HG02678 (cell line): ENCODE measurements at regions not wholly inside any gene's neighbourhood (a gene's known extent, or its start where the extent isn't known, plus 50 kb on each side); places are given as distances from the start of the nearest gene placed in this dataset.
"Not testable (repeated sequence)": the region's sequence is repeated elsewhere in the genome, so short reads cannot be mapped to it uniquely, and the experiment has no call there.

ENCODE experiments used
- ATAC-seq: cut with Tn5 transposase; IDR thresholded peaks from one replicate; pipeline ENCODE4 v1.9.1; 2021; ENCODE audit warnings: mild to moderate bottlenecking, moderate library complexity; ENCODE audit not compliant: unreplicated experiment

GRCh38 chr11:90512846-90513245 is 290.0 kb upstream of the CHORDC1 start:
- ATAC-seq = peak; percentile 60

- no peak for ATAC-seq
These were observed 288.0 kb upstream of the CHORDC1 start for GRCh38 chr11:90510839-90511238.

- ATAC-seq = no peak
These were observed 278.2 kb upstream of the CHORDC1 start for GRCh38 chr11:90500922-90501568.

GRCh38 chr11:90496722-90497121 is 273.9 kb upstream of the CHORDC1 start:
- no peak for ATAC-seq

DNA sequence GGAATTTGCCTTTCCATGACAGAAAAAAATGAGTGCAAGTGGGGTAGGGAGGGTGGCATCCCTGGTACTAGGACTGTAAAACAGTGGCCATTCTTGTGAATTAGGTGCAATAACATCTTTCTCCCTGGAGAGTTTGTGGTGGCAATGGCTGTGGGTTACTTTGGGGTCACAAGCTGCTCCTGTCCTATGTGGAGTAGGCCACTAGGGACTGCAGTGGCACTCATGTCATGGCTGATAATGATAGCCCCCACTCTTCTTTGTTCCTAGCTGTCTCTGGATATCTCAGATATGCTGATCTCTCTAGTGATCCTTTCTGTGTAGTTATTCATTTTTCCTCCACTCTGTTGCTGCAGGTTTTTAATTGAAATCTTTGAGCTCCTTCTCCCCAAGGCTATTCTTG is 270.5 kb upstream of the CHORDC1 start:
- ATAC-seq = no peak

DNA sequence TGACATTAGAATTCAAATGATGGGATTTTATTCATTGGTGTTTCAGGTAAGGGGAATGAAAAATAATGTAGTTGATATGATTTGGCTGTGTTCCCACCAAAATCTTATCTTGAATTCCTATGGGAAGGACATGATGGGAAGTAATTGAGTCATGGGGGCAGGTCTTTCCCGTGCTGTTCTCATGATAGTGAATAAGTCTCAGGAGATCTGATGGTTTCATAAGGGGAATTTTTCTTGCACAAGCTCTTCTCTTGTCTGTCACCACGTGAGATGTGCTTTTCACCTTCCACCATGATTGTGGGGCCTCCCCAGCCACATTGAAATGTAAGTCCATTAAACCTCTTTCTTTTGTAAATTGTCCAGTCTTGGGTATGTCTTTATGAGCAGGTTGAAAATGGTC is 268.6 kb upstream of the CHORDC1 start:
- ATAC-seq = no peak

- peak; percentile 57 for ATAC-seq
These were observed 253.7 kb upstream of the CHORDC1 start for GRCh38 chr11:90476442-90477007.

DNA sequence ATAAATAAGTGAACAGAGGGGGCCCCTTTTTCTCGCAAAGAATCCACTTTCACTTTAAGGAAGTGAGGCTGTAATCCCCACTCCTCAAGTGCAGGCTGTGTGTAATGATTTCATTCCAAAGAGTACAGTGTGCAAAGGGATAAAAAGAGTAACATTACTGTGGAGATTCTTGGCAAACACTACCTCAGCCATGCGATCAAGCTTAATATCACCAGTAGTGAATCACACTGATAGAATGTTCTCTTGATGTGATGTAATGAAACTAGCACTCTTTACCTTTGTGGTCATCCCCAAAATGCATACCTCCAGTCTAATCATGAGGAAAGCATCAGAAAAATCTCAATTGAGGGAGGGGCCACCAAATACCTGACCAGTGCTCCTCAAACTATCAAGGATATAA is 246.1 kb upstream of the CHORDC1 start:
- ATAC-seq = no peak

DNA sequence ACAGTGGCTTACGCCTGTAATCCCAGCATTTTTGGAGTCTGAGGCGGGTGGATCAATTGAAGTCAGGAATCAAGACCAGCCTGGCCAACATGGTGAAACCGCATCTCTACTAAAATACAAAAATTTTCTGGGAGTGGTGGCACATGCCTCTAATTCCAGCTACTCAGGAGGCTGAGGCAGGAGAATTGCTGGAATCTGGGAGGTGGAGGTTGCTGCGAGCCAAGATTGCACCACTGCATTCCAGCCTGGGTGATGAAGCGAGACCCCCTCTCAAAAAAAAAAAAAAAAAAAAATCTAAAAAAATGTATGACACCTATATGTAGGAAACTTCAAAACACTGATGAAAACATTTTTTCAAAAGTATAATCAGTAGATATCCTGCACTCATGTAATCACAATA is 242.7 kb upstream of the CHORDC1 start:
- ATAC-seq = no peak

- ATAC-seq = not testable (repeated sequence)
These were observed 232.6 kb upstream of the CHORDC1 start for GRCh38 chr11:90455347-90455920.

DNA sequence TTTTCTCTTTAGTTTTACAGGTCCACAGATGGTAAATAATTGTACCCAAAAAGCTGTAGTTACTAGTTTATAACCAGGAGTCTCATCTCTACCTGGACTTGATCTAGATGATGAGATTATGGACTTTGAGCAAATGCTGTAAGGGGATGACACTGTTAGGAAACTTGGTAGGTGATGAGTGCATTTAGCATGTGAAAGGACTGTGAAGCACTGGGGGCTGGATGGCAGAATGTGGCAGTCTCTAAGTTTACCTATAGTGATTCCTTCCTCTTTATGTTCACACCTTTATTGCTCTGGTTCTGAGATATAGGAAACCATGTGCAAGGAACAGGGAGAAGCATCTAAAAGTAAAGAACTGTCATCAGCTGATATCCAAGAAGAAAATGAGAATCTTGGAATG is 230.7 kb upstream of the CHORDC1 start:
- no peak for ATAC-seq

DNA sequence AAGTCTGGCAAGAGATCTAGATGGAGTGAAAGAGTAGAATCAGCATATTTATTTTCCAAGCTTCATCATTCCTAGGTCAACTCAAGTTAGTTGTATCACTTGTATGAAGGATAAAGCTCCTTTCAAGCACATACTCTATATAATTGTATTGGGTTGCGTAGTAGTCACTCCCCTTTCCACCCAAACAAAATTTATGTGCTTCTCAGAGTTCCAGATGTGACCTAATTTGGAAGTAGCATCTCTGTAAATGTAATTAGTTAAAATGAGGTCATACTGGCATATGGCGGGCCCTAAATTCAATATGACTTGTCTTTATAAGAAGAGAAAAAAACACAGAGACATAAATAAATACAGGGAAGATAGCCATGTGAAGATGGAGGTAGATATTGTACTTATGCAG is 226.8 kb upstream of the CHORDC1 start:
- no peak for ATAC-seq

DNA sequence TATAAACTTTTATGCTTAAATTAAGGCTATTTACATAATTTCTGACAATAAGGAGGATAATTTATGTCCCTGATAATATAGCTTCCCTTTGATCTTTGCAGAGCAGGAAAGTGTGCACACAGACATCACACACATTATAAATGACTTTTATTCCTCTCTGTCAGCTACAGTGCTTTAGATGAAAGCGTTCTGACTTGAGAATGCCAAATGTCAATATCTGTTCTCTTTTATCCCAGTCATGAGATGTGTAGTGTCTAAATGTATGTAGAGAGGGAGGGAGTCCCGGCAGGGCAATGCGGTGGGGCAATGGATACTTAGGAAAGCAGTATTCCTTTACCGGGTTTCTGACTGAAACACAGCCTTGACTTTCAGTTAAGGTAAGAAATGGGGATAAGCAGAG is 225.4 kb upstream of the CHORDC1 start:
- ATAC-seq = no peak

DNA sequence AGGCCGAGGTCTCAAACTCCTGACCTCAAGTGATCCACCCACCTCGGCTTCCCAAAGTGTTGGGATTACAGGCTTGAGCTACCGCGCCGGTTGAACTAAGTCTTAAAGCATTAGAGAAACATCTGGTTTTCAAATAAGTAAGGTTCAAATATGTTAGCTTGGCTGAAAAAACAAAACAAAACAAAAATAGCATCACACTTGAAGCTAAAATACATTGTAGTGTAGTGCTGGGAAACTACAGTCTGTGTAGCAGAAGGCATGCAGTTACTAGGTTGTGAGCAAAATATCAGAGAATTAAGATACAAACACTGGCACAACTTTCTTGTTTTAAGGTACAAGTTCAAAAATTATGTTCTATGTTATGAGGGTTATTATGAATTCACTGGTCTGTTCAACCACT is 224.8 kb upstream of the CHORDC1 start:
- ATAC-seq = no peak

DNA sequence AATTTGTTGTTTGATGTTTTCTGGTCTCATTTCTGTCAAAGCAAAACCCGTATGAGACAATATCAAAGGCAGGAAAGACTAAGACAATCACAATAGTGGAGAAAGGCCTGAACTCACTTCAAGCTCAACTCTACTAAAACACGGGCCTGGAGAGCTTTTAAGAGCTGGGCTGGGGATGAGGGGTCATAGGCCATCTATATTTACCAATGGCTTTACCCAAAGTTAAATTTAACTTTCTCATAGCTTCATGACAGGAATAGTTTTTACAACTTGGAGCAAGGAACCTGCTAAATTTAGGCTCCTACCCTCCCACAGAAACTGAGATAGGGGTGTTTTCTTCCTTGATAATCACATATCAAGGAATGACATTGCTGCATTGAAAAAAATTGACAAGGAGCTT is 223.4 kb upstream of the CHORDC1 start:
- no peak for ATAC-seq

- ATAC-seq = no peak
These were observed 215.2 kb upstream of the CHORDC1 start for GRCh38 chr11:90438069-90438468.

- ATAC-seq = no peak
These were observed 212.0 kb upstream of the CHORDC1 start for GRCh38 chr11:90434858-90435257.

GRCh38 chr11:90428836-90429235 is 206.0 kb upstream of the CHORDC1 start:
- no peak for ATAC-seq

- no peak for ATAC-seq
These were observed 203.6 kb upstream of the CHORDC1 start for GRCh38 chr11:90426442-90426841.

GRCh38 chr11:90423378-90423777 is 200.5 kb upstream of the CHORDC1 start:
- ATAC-seq = no peak

GRCh38 chr11:90422787-90423186 is 199.9 kb upstream of the CHORDC1 start:
- ATAC-seq = not testable (repeated sequence)

- ATAC-seq = no peak
These were observed 191.4 kb upstream of the CHORDC1 start for GRCh38 chr11:90414221-90414620.

GRCh38 chr11:90407350-90407749 is 184.5 kb upstream of the CHORDC1 start:
- no peak for ATAC-seq
